CD4-positive, alpha-beta T cell (primary cell): ENCODE measurements at regions not wholly inside any gene's neighbourhood (a gene's known extent, or its start where the extent isn't known, plus 50 kb on each side); places are given as distances from the start of the nearest gene placed in this dataset.
"Not testable (repeated sequence)": the region's sequence is repeated elsewhere in the genome, so short reads cannot be mapped to it uniquely, and the experiment has no call there.

Source experiments
- ATAC-seq: fragments of 200-7000 bp; cut with Tn5 transposase; one replicate; pipeline ENCODE4 v1.10.0; 2022; ENCODE audit warnings: mild to moderate bottlenecking; ENCODE audit not compliant: poor library complexity
- CTCF ChIA-PET: fragments of 350-600 bp; sonication (Branson Sonifier 250); formaldehyde crosslinking; loops from one replicate; lab custom pipeline; 2021; ENCODE audit warnings: antibody characterized with exemption, inconsistent platforms; lab: Charles Lee
- POLR2A ChIA-PET: fragments of 350-600 bp; sonication (Branson Sonifier 250); formaldehyde crosslinking; loops from one replicate; lab custom pipeline; 2021; ENCODE audit warnings: antibody characterized with exemption, inconsistent platforms; lab: Charles Lee
- DNase-seq, 14 experiments: peaks; one replicate each; pipeline ENCODE4 v3.0.0-alpha.2; 2013 to 2020; ENCODE audit warnings: mixed read lengths in 2 of 14
- H3K27ac ChIP-seq, 2 donors: one replicate each; pipeline versions ENCODE4 v1.5.1 to v1.7.0; 2013; ENCODE audit warnings: low read length in 2 of 2, low read depth in 1 of 2, mild to moderate bottlenecking in 1 of 2
- H3K27me3 ChIP-seq, 2 experiments: 1 replicate in 1 of 2; 2 replicates in 1 of 2; pipeline versions ENCODE4 v1.6.1 to v1.7.0; 2013; ENCODE audit warnings: low read length in 2 of 2, control low read depth in 1 of 2, mild to moderate bottlenecking in 1 of 2, moderate library complexity in 1 of 2; ENCODE audit not compliant: insufficient read depth in 2 of 2, control insufficient read depth in 1 of 2
- H3K36me3 ChIP-seq: one replicate; pipeline ENCODE4 v1.6.1; 2013; ENCODE audit warnings: low read length, control low read depth; ENCODE audit not compliant: insufficient read depth
- H3K4me1 ChIP-seq: one replicate; pipeline ENCODE4 v1.6.1; 2013; ENCODE audit warnings: low read length, control low read depth; ENCODE audit not compliant: insufficient read depth
- H3K4me3 ChIP-seq: one replicate; pipeline ENCODE4 v1.5.1; 2013; ENCODE audit warnings: mild to moderate bottlenecking, low read length, moderate library complexity
- H3K9me3 ChIP-seq, 2 experiments: 1 replicate in 1 of 2; 2 replicates in 1 of 2; pipeline versions ENCODE4 v1.6.1 to v1.7.0; 2013; ENCODE audit warnings: low read length in 2 of 2, mild to moderate bottlenecking in 2 of 2, control low read depth in 1 of 2, moderate library complexity in 1 of 2; ENCODE audit not compliant: control insufficient read depth in 1 of 2, insufficient read depth in 1 of 2
- H3K27ac Mint-ChIP-seq: one replicate; pipeline ENCODE4 v1.8.0; 2020; ENCODE audit warnings: mixed read lengths
- H3K27me3 Mint-ChIP-seq: one replicate; pipeline ENCODE4 v1.8.0; 2021; ENCODE audit warnings: mixed read lengths
- H3K36me3 Mint-ChIP-seq: one replicate; pipeline ENCODE4 v1.8.0; 2021; ENCODE audit warnings: low read depth, mixed read lengths
- H3K4me1 Mint-ChIP-seq: one replicate; pipeline ENCODE4 v1.8.0; 2021; ENCODE audit warnings: low read depth, mixed read lengths
- H3K4me3 Mint-ChIP-seq: one replicate; pipeline ENCODE4 v1.8.0; 2020; ENCODE audit warnings: mild to moderate bottlenecking, mixed read lengths
- H3K9me3 Mint-ChIP-seq: one replicate; pipeline ENCODE4 v1.8.0; 2020; ENCODE audit warnings: mixed read lengths
- CTCF ChIP-seq: fragments of 200-600 bp; IDR thresholded peaks from one replicate; pipeline ENCODE4 v1.8.0; 2022; ENCODE audit warnings: antibody characterized with exemption, mild to moderate bottlenecking
- intact Hi-C, 2 experiments: fragments of 100-400 bp; cut with DNase I in 1 of 2; cut with micrococcal nuclease in 1 of 2; formaldehyde crosslinking; loops; one replicate each; pipeline versions ENCODE4 v1.15.1 to v1.9.0; 2023 to 2025; cut with DNase I, micrococcal nuclease

GRCh38 chr2:47708801-47709499 lies 74.0 kb upstream of the MSH6 start:
- no peak overlapping the region for H3K4me3 ChIP-seq
- H3K4me1 ChIP-seq: no peaks in the 10 kb centered on the region
- no peak for DNase-seq
- CTCF ChIA-PET: no interaction called here
- Mint-ChIP-seq H3K4me3 (no peak overlapping the region), H3K27me3 (peaks cover 17% of the 10 kb centered on the region), H3K36me3 (no peaks in the 10 kb centered on the region), H3K9me3 (no peaks in the 10 kb centered on the region), H3K27ac (no peak overlapping the region), H3K4me1 (no peaks in the 10 kb centered on the region)
- no peak overlapping the region for H3K27ac ChIP-seq
- POLR2A ChIA-PET: no interaction called here
- no peak for ATAC-seq
- intact Hi-C loops: no loop called here
- TF ChIP-seq CTCF: no peak
- no peaks in the 10 kb centered on the region for H3K9me3 ChIP-seq
- H3K27me3 ChIP-seq: no peaks in the 10 kb centered on the region
- no peaks in the 10 kb centered on the region for H3K36me3 ChIP-seq

GRCh38 chr2:47704287-47704686 lies 78.7 kb upstream of the MSH6 start:
- CTCF ChIA-PET: no interaction called here

GRCh38 chr2:47699533-47700215 lies 83.3 kb upstream of the MSH6 start:
- no peaks in the 10 kb centered on the region for H3K4me1 Mint-ChIP-seq
- ChIA-PET POLR2A (no interaction called here), CTCF (no interaction called here)
- Histone ChIP-seq H3K9me3 (no peaks in the 10 kb centered on the region), H3K36me3 (no peaks in the 10 kb centered on the region), H3K27me3 (peaks cover 0 to 5% of the 10 kb centered on the region in 2 experiments), H3K4me3 (no peak overlapping the region), H3K27ac (no peak overlapping the region), H3K4me1 (no peaks in the 10 kb centered on the region)
- no peaks in the 10 kb centered on the region for H3K9me3 Mint-ChIP-seq
- no peaks in the 10 kb centered on the region for H3K36me3 Mint-ChIP-seq
- H3K4me3 Mint-ChIP-seq: no peak overlapping the region
- H3K27ac Mint-ChIP-seq: no peak overlapping the region
- no peak for TF ChIP-seq CTCF
- DNase-seq (no peak), ATAC-seq (no peak)
- H3K27me3 Mint-ChIP-seq: peaks cover 24% of the 10 kb centered on the region
- intact Hi-C loops: no loop called here

More at GRCh38 chr2:47704287-47704686, 78.7 kb upstream of the MSH6 start:
- H3K9me3 ChIP-seq: no peaks in the 10 kb centered on the region
- H3K4me3 ChIP-seq: no peak overlapping the region
- intact Hi-C loops: no loop called here
- Mint-ChIP-seq H3K27me3 (peaks cover 17% of the 10 kb centered on the region), H3K27ac (no peak overlapping the region), H3K9me3 (no peaks in the 10 kb centered on the region), H3K36me3 (no peaks in the 10 kb centered on the region), H3K4me1 (no peaks in the 10 kb centered on the region), H3K4me3 (no peak overlapping the region)
- H3K27ac ChIP-seq: no peak overlapping the region
- no peak for DNase-seq
- TF ChIP-seq CTCF: no peak
- no peaks in the 10 kb centered on the region for H3K27me3 ChIP-seq
- H3K36me3 ChIP-seq: no peaks in the 10 kb centered on the region
- no peaks in the 10 kb centered on the region for H3K4me1 ChIP-seq
- ATAC-seq: no peak
- POLR2A ChIA-PET: no interaction called here

- H3K4me1 Mint-ChIP-seq, POLR2A ChIA-PET, ATAC-seq, H3K36me3 ChIP-seq, H3K27ac Mint-ChIP-seq, H3K4me3 Mint-ChIP-seq, H3K4me1 ChIP-seq, H3K4me3 ChIP-seq, H3K36me3 Mint-ChIP-seq, H3K9me3 ChIP-seq, H3K27me3 ChIP-seq, H3K27ac ChIP-seq, CTCF ChIA-PET, intact Hi-C loops, H3K9me3 Mint-ChIP-seq, DNase-seq: not testable (repeated sequence)
- H3K27me3 Mint-ChIP-seq: peaks cover 24% of the 10 kb centered on the region
Measured at GRCh38 chr2:47698436-47698972, 84.4 kb upstream of the MSH6 start.

GRCh38 chr2:47697681-47698435 lies 85.1 kb upstream of the MSH6 start:
- H3K4me3 ChIP-seq, intact Hi-C loops, H3K36me3 Mint-ChIP-seq, H3K36me3 ChIP-seq, ATAC-seq, H3K4me3 Mint-ChIP-seq, DNase-seq, H3K9me3 ChIP-seq, CTCF ChIA-PET, H3K9me3 Mint-ChIP-seq, H3K27me3 ChIP-seq, H3K27ac ChIP-seq, POLR2A ChIA-PET, H3K4me1 ChIP-seq, H3K27ac Mint-ChIP-seq, H3K4me1 Mint-ChIP-seq: not testable (repeated sequence)
- H3K27me3 Mint-ChIP-seq: peaks cover 24% of the 10 kb centered on the region
